Natural killer cell (primary cell): ENCODE measurements at regions not wholly inside any gene's neighbourhood (a gene's known extent, or its start where the extent isn't known, plus 50 kb on each side); places are given as distances from the start of the nearest gene placed in this dataset.

ENCODE experiments used
- ATAC-seq, 3 donors: fragments of 150-1000 bp in 2 of 3; fragments of 200-7000 bp in 1 of 3; cut with Tn5 transposase; 1 replicate in 1 of 3; 2 replicates in 2 of 3; pipeline ENCODE4 v1.10.0; 2021; ENCODE audit warnings: mild to moderate bottlenecking in 2 of 3, moderate library complexity in 2 of 3
- DNase-seq, 2 donors: peaks; one replicate each; pipeline versions ENCODE4 v3.0.0 to v3.0.0-alpha.2; 2013 to 2021; ENCODE audit warnings: mixed read lengths in 1 of 2
- H3K27ac ChIP-seq: one replicate; pipeline ENCODE4 v1.5.1; 2013; ENCODE audit warnings: mild to moderate bottlenecking, low read length
- H3K27me3 ChIP-seq: one replicate; pipeline ENCODE4 v1.6.1; 2013; ENCODE audit warnings: low read length; ENCODE audit not compliant: control insufficient read depth, insufficient read depth
- H3K36me3 ChIP-seq: one replicate; pipeline ENCODE4 v1.6.1; 2013; ENCODE audit warnings: low read length; ENCODE audit not compliant: control insufficient read depth, insufficient read depth
- H3K4me1 ChIP-seq: one replicate; pipeline ENCODE4 v1.6.1; 2013; ENCODE audit warnings: low read length; ENCODE audit not compliant: control insufficient read depth, insufficient read depth
- H3K4me3 ChIP-seq: one replicate; pipeline ENCODE4 v1.5.1; 2013; ENCODE audit warnings: low read length
- H3K9me3 ChIP-seq: one replicate; pipeline ENCODE4 v1.6.1; 2013; ENCODE audit warnings: low read length; ENCODE audit not compliant: control insufficient read depth, insufficient read depth
- H3K27ac Mint-ChIP-seq, 2 donors: one replicate each; pipeline ENCODE4 v1.8.0; 2022; ENCODE audit warnings: mild to moderate bottlenecking in 2 of 2, mixed read lengths in 2 of 2, moderate library complexity in 1 of 2
- H3K27me3 Mint-ChIP-seq, 2 donors: one replicate each; pipeline ENCODE4 v1.8.0; 2022; ENCODE audit warnings: low read depth in 2 of 2, mixed read lengths in 2 of 2
- H3K36me3 Mint-ChIP-seq: one replicate; pipeline ENCODE4 v1.8.0; 2022; ENCODE audit warnings: mixed read lengths
- H3K4me1 Mint-ChIP-seq, 2 donors: one replicate each; pipeline ENCODE4 v1.8.0; 2022; ENCODE audit warnings: mixed read lengths in 2 of 2
- H3K4me3 Mint-ChIP-seq: one replicate; pipeline ENCODE4 v1.8.0; 2022; ENCODE audit warnings: mild to moderate bottlenecking, moderate library complexity, mixed read lengths
- H3K9me3 Mint-ChIP-seq, 2 donors: one replicate each; pipeline ENCODE4 v1.8.0; 2022; ENCODE audit warnings: mixed read lengths in 2 of 2
- WGBS: methylation state at CpG from one replicate; pipeline ENCODE4 v1.1.7; 2013; ENCODE audit warnings: missing lambda C conversion rate; ENCODE audit not compliant: insufficient coverage; 5-methylcytosine and 5-hydroxymethylcytosine counted together
- intact Hi-C: fragments of 100-400 bp; cut with micrococcal nuclease; formaldehyde crosslinking; loops from one replicate; pipeline ENCODE4 v1.14.2; 2022
- TF ChIP-seq, protein P1 (sequence below): fragments of 200-600 bp; IDR thresholded peaks from one replicate; pipeline ENCODE4 v1.8.0; 2022; ENCODE audit warnings: antibody characterized with exemption

DNA sequence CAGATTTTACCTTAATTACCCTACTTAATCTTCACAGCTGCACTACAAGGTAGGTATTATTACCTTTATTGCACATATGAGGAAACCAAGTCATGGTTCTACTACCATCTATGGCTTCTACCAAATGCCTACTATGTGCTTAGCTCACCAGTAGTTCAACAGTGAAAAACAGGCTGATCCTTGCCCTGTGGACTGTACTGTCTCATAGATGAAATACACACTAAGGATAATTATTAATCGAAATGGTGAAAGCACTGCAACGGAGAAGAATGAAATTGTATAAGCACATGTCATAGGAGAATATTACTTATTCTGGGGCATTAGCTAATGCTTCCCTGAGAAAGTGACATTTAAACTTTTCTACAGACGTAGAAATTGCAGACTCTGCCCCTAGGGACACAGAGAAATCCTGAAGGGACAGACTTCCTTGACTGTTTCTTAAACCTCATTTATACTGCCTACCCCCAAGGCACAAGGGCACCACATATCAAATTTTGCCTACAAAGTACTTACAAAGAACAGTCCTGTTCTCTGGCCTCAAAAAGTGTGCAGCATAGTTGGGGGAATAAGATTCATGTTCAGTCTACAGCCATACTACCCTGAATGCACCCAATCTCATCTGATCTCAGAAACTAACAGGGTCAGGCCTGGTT is 148.4 kb upstream of the ZC3H11B start:
- Histone ChIP-seq H3K4me3 (no peak overlapping the region), H3K27me3 (no peaks in the 10 kb centered on the region), H3K9me3 (no peaks in the 10 kb centered on the region), H3K27ac (no peak overlapping the region), H3K4me1 (no peaks in the 10 kb centered on the region), H3K36me3 (no peaks in the 10 kb centered on the region)
- 89% methylated on average over 3 of the region's 3 CpGs for WGBS
- no peak overlapping the region for H3K27ac Mint-ChIP-seq
- H3K9me3 Mint-ChIP-seq = peaks cover 6 to 10% of the 10 kb centered on the region in 2 donors
- H3K4me3 Mint-ChIP-seq = no peak overlapping the region
- no peaks in the 10 kb centered on the region for H3K4me1 Mint-ChIP-seq
- ATAC-seq (no peak), DNase-seq (no peak)
- TF ChIP-seq, protein P1, sequence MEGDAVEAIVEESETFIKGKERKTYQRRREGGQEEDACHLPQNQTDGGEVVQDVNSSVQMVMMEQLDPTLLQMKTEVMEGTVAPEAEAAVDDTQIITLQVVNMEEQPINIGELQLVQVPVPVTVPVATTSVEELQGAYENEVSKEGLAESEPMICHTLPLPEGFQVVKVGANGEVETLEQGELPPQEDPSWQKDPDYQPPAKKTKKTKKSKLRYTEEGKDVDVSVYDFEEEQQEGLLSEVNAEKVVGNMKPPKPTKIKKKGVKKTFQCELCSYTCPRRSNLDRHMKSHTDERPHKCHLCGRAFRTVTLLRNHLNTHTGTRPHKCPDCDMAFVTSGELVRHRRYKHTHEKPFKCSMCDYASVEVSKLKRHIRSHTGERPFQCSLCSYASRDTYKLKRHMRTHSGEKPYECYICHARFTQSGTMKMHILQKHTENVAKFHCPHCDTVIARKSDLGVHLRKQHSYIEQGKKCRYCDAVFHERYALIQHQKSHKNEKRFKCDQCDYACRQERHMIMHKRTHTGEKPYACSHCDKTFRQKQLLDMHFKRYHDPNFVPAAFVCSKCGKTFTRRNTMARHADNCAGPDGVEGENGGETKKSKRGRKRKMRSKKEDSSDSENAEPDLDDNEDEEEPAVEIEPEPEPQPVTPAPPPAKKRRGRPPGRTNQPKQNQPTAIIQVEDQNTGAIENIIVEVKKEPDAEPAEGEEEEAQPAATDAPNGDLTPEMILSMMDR = no peak
- H3K36me3 Mint-ChIP-seq = no peaks in the 10 kb centered on the region
- intact Hi-C loops = no loop called here
- no peaks in the 10 kb centered on the region for H3K27me3 Mint-ChIP-seq

DNA sequence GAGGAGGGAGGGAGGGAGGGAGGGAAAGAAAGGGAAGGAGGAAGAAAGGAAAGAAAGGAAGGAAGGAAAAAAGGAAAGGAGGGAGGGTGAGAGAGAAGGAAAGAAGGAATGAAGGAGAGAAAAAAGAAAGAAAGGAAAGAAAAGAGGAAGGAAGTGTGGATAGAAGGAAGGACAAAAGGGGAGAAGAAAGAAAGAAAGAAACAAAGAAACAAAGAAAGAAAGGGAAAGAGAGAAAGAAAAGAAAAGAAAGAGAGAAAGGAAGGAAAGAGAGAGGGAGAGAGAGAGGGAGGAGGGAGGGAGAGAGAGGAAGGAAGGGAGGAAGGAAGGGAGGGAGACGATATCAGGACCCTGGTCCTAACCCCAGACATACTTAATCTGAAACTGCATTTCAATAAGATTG is 146.2 kb upstream of the ZC3H11B start:
- H3K9me3 ChIP-seq = no peaks in the 10 kb centered on the region
- peaks cover 6 to 10% of the 10 kb centered on the region in 2 donors for H3K9me3 Mint-ChIP-seq
- H3K27ac Mint-ChIP-seq = no peak overlapping the region
- TF ChIP-seq, protein P1 = no peak
- H3K27ac ChIP-seq = no peak overlapping the region
- H3K27me3 Mint-ChIP-seq = no peaks in the 10 kb centered on the region
- no CpG with 5 or more reads among the region's 1 CpG for WGBS
- no peaks in the 10 kb centered on the region for H3K36me3 ChIP-seq
- no peak for ATAC-seq
- DNase-seq = no peak
- no peaks in the 10 kb centered on the region for H3K27me3 ChIP-seq
- no peak overlapping the region for H3K4me3 ChIP-seq
- intact Hi-C loops = no loop called here
- no peaks in the 10 kb centered on the region for H3K36me3 Mint-ChIP-seq
- H3K4me1 Mint-ChIP-seq = no peaks in the 10 kb centered on the region
- H3K4me3 Mint-ChIP-seq = no peak overlapping the region
- H3K4me1 ChIP-seq = no peaks in the 10 kb centered on the region

GRCh38 chr1:219757890-219758289 is 145.0 kb upstream of the ZC3H11B start:
- 35% methylated on average over 5 of the region's 5 CpGs for WGBS
- intact Hi-C loops = no loop called here
- Mint-ChIP-seq H3K36me3 (no peaks in the 10 kb centered on the region), H3K9me3 (peaks cover 4 to 5% of the 10 kb centered on the region in 2 donors), H3K27ac (no peak overlapping the region), H3K4me1 (no peaks in the 10 kb centered on the region), H3K4me3 (no peak overlapping the region), H3K27me3 (no peaks in the 10 kb centered on the region)
- no peaks in the 10 kb centered on the region for H3K4me1 ChIP-seq
- no peak overlapping the region for H3K27ac ChIP-seq
- ATAC-seq (no peak), DNase-seq (no peak)
- TF ChIP-seq, protein P1 = no peak
- H3K27me3 ChIP-seq = no peaks in the 10 kb centered on the region
- no peak overlapping the region for H3K4me3 ChIP-seq
- no peaks in the 10 kb centered on the region for H3K36me3 ChIP-seq
- no peaks in the 10 kb centered on the region for H3K9me3 ChIP-seq

- intact Hi-C loops = no loop called here
- DNase-seq (no peak), ATAC-seq (no peak)
- Mint-ChIP-seq H3K4me3 (no peak overlapping the region), H3K4me1 (no peaks in the 10 kb centered on the region), H3K36me3 (no peaks in the 10 kb centered on the region), H3K27ac (no peak overlapping the region), H3K9me3 (peaks cover 5 to 10% of the 10 kb centered on the region in 2 donors), H3K27me3 (no peaks in the 10 kb centered on the region)
- Histone ChIP-seq H3K4me1 (no peaks in the 10 kb centered on the region), H3K9me3 (no peaks in the 10 kb centered on the region), H3K27ac (no peak overlapping the region), H3K36me3 (no peaks in the 10 kb centered on the region), H3K27me3 (no peaks in the 10 kb centered on the region), H3K4me3 (no peak overlapping the region)
- no CpG with 5 or more reads among the region's 3 CpGs for WGBS
- TF ChIP-seq, protein P1 = no peak
Observed at GRCh38 chr1:219755234-219755633, 142.3 kb upstream of the ZC3H11B start.
